H1 (cell line): ENCODE measurements at regions not wholly inside any gene's neighbourhood (a gene's known extent, or its start where the extent isn't known, plus 50 kb on each side); places are given as distances from the start of the nearest gene placed in this dataset.

Source experiments
- ASH2L ChIP-seq: fragments of 200-600, 300-600 bp; sonication (generic); IDR thresholded peaks from one replicate; pipeline ENCODE4 v1.7.1; 2017; ENCODE audit warnings: low read length
- CHD2 ChIP-seq: IDR thresholded peaks from 2 replicates; pipeline ENCODE4 v1.6.1; 2012; ENCODE audit warnings: low read length, improper control_type of control experiment
- CHD7 ChIP-seq: fragments of 300-600 bp; sonication (generic); IDR thresholded peaks from 2 replicates; pipeline ENCODE4 v1.7.1; 2012; ENCODE audit warnings: low read length, moderate library complexity, mild to moderate bottlenecking, inconsistent platforms; ENCODE audit not compliant: insufficient replicate concordance
- CTBP2 ChIP-seq: IDR thresholded peaks from 2 replicates; pipeline ENCODE4 v1.7.0; 2011; ENCODE audit warnings: borderline replicate concordance, mild to moderate bottlenecking, moderate library complexity, mixed read lengths, low read length; ENCODE audit not compliant: insufficient read depth, insufficient read length
- EGR1 ChIP-seq: IDR thresholded peaks from 2 replicates; pipeline ENCODE4 v1.6.1; 2011; ENCODE audit warnings: low read depth, low read length, borderline replicate concordance
- FOSL1 ChIP-seq: IDR thresholded peaks from 2 replicates; pipeline ENCODE4 v1.6.1; 2011; ENCODE audit warnings: mild to moderate bottlenecking, low read depth, low read length, moderate library complexity; ENCODE audit not compliant: insufficient read depth
- HDAC6 ChIP-seq: IDR thresholded peaks from one replicate; pipeline ENCODE4 v1.7.1; 2012; ENCODE audit warnings: low read depth, mild to moderate bottlenecking, inconsistent platforms, low read length, moderate library complexity
- NANOG ChIP-seq: IDR thresholded peaks from 2 replicates; pipeline ENCODE4 v1.6.1; 2011; ENCODE audit warnings: low read length, low read depth, mild to moderate bottlenecking, inconsistent platforms; ENCODE audit not compliant: insufficient read depth, poor library complexity, severe bottlenecking
- POLR2AphosphoS5 ChIP-seq: IDR thresholded peaks from 2 replicates; pipeline ENCODE4 v1.6.1; 2011; ENCODE audit warnings: low read depth, low read length

GRCh38 chr1:30629501-30629900 is 93.9 kb downstream of the MATN1 start (continued):
- TF ChIP-seq CHD7 (no peak), CTBP2 (no peak), ASH2L (no peak), EGR1 (no peak), FOSL1 (no peak), NANOG (no peak), POLR2AphosphoS5 (no peak), HDAC6 (no peak), CHD2 (no peak)
